Colonic mucosa (tissue), 4 donors: ENCODE measurements at regions not wholly inside any gene's neighbourhood (a gene's known extent, or its start where the extent isn't known, plus 50 kb on each side); places are given as distances from the start of the nearest gene placed in this dataset.

Experiments
- DNase-seq: peaks from one replicate; pipeline ENCODE4 v3.0.0-alpha.2; 2020
- H3K27ac ChIP-seq: fragments of 200-600 bp; one replicate; pipeline ENCODE4 v1.8.0; 2021
- H3K27me3 ChIP-seq: fragments of 200-600 bp; one replicate; pipeline ENCODE4 v1.8.0; 2021
- H3K36me3 ChIP-seq: fragments of 200-600 bp; one replicate; pipeline ENCODE4 v1.8.0; 2021
- H3K4me1 ChIP-seq: fragments of 200-600 bp; one replicate; pipeline ENCODE4 v1.8.0; 2021; ENCODE audit warnings: mild to moderate bottlenecking
- H3K4me3 ChIP-seq: fragments of 200-600 bp; one replicate; pipeline ENCODE4 v1.8.0; 2021
- H3K9ac ChIP-seq, 2 donors: one replicate each; pipeline ENCODE4 v1.7.0; 2013; ENCODE audit warnings: control low read depth in 2 of 2, low read depth in 2 of 2, low read length in 2 of 2
- H3K9me3 ChIP-seq: fragments of 200-600 bp; one replicate; pipeline ENCODE4 v1.8.0; 2021
- intact Hi-C: fragments of 100-400 bp; cut with DNase I; formaldehyde crosslinking; loops from one replicate; pipeline ENCODE4 v1.14.1; 2022
- TF ChIP-seq, protein P1 (sequence below): fragments of 200-600 bp; IDR thresholded peaks from one replicate; pipeline ENCODE4 v1.8.0; 2022; ENCODE audit warnings: antibody characterized with exemption, mild to moderate bottlenecking
- donor health status: healthy.
- donor health status: DM: no; HTN: no; CAD: no.
- donor health status: DM: no; HTN: no; CAD: no.

DNA sequence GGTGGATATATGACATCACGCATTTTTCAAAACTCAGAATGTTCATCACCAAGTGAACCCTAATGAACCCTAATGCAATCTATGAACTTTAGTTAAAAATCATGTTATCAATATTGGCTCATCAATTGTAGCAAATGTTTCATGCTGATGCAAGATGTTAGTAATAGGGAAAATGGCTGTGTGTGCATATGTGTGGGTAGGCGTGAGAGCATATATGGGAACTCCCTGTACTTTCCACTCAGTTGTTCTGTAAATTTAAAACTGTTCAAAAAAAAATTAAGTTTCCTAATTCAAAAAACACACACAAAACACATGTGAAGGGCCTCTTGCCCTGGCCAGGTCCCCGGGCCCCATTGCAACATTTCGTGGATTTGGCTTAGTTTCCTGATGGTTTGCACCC, 89.7 kb upstream of the PROK2 start:
- H3K27me3 ChIP-seq = no peaks in the 10 kb centered on the region
- H3K4me1 ChIP-seq = no peaks in the 10 kb centered on the region
- H3K9me3 ChIP-seq = no peaks in the 10 kb centered on the region
- TF ChIP-seq, protein P1, sequence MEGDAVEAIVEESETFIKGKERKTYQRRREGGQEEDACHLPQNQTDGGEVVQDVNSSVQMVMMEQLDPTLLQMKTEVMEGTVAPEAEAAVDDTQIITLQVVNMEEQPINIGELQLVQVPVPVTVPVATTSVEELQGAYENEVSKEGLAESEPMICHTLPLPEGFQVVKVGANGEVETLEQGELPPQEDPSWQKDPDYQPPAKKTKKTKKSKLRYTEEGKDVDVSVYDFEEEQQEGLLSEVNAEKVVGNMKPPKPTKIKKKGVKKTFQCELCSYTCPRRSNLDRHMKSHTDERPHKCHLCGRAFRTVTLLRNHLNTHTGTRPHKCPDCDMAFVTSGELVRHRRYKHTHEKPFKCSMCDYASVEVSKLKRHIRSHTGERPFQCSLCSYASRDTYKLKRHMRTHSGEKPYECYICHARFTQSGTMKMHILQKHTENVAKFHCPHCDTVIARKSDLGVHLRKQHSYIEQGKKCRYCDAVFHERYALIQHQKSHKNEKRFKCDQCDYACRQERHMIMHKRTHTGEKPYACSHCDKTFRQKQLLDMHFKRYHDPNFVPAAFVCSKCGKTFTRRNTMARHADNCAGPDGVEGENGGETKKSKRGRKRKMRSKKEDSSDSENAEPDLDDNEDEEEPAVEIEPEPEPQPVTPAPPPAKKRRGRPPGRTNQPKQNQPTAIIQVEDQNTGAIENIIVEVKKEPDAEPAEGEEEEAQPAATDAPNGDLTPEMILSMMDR = no peak
- H3K4me3 ChIP-seq = no peak overlapping the region
- DNase-seq = no peak
- no peak overlapping the region for H3K9ac ChIP-seq
- no peak overlapping the region for H3K27ac ChIP-seq
- H3K36me3 ChIP-seq = no peaks in the 10 kb centered on the region
- intact Hi-C loops = loop anchor here (10.0 kb wide), 1 partner anchor 950 kb away; no protein-coding TSS in a partner anchor

DNA sequence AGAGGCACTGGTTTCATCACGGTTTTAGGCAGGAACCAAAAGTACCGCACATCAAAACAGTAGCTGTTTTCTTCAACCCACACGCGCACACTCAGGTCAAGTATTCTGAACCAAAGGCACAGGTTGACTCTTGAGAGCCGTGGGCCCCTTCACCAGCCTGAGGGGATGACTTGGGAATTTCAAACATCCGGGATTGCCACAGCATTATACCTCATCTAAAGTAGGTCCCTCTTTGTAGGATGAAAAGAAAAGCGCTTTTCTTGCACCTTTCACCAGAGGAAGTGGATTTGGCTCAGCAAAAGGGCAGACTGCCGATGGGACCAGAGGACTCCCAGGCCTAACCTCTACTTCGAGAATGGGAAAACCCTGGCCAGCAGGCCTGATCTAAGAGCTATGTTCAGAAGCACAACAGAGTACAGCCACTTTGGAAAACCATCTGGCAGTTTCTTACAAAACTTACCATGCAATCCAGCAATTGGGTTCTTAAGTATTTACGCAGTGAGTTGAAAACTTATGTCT, 88.2 kb upstream of the PROK2 start:
- intact Hi-C loops = loop anchor here (10.0 kb wide), 1 partner anchor 952 kb away; no protein-coding TSS in a partner anchor
- Histone ChIP-seq H3K27me3 (no peaks in the 10 kb centered on the region), H3K27ac (no peak overlapping the region)

DNA sequence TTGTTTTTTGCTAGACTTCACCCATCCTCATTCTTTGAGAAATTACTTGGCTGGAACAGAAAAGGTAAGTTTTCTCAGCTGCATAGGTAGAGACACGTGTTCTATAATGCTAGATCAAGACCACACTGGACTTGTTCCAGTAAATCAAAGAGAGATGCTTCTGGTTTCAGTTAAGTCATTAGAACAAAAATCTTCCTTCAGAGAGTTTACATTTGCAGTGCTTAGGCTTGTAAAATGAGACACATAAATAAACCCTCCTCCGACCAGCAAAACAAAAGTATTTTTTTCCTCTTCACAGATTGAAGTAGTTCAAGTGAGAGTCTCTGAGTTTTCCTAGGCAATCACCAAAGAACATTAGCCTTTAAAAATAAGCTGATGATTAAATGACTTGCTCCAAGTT, 87.3 kb upstream of the PROK2 start:
- Histone ChIP-seq H3K27ac (no peak overlapping the region), H3K9me3 (no peaks in the 10 kb centered on the region), H3K27me3 (no peaks in the 10 kb centered on the region), H3K4me3 (no peak overlapping the region), H3K9ac (no peak overlapping the region), H3K36me3 (no peaks in the 10 kb centered on the region), H3K4me1 (no peaks in the 10 kb centered on the region)
- no peak for DNase-seq
- intact Hi-C loops = loop anchor here (10.0 kb wide), 1 partner anchor 953 kb away; no protein-coding TSS in a partner anchor
- TF ChIP-seq, protein P1 = no peak

More for the DNA sequence above, 88.2 kb upstream of the PROK2 start:
- TF ChIP-seq, protein P1 = no peak
- no peaks in the 10 kb centered on the region for H3K9me3 ChIP-seq
- H3K4me1 ChIP-seq = no peaks in the 10 kb centered on the region
- no peak overlapping the region for H3K9ac ChIP-seq
- H3K36me3 ChIP-seq = no peaks in the 10 kb centered on the region
- H3K4me3 ChIP-seq = no peak overlapping the region
- DNase-seq = no peak

DNA sequence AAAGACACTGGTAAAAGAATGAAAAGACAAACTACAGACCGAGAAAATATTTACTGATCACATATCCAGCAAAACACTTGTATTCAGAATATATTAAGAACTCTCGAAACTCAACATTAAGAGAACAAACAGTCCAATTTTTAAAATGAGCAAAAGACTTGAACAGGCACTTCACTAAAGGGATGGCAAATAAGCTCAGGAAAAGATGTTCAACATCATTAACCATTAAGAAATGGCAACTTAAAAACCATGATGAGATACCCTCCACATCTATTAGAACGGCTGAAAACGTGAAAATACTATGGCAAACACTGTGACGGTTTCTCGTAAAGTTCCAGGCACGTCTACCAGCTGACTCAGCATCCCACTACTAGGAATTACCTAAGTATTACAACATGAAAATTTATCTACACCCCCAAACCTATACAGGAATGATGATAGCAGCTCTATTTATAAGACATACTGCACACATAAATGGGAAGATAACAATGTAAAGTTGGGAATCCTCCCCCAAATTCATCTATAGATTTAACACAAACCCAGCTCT, 86.1 kb upstream of the PROK2 start:
- TF ChIP-seq, protein P1 = no peak
- Histone ChIP-seq H3K36me3 (no peaks in the 10 kb centered on the region), H3K27me3 (no peaks in the 10 kb centered on the region), H3K9ac (no peak overlapping the region), H3K4me3 (no peak overlapping the region), H3K4me1 (no peaks in the 10 kb centered on the region), H3K9me3 (no peaks in the 10 kb centered on the region), H3K27ac (no peak overlapping the region)
- no peak for DNase-seq
- intact Hi-C loops = loop anchor here (10.0 kb wide), 1 partner anchor 954 kb away; no protein-coding TSS in a partner anchor

DNA sequence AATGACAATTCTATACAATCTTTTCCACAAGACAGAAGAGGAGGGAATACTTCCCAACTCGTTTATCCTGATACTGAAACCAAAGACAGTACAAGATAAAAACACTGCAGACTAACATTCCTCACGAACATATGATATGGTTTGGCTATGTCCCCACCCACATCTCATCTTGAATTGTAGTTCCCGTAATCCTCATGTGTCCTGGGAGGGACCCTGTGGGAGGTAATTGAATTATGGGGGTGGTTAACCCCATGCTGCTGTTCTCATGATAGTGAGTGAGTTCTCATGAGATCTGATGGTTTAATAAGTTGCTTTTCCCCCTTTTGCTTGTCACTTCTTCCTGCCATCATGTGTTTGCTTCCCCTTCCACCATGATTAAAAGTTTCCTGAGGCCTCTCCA, 83.9 kb upstream of the PROK2 start:
- intact Hi-C loops = loop anchor here (10.0 kb wide), 1 partner anchor 134 kb away; no protein-coding TSS in a partner anchor
- TF ChIP-seq, protein P1 = no peak
- H3K27ac ChIP-seq = no peak overlapping the region
- H3K36me3 ChIP-seq = no peaks in the 10 kb centered on the region
- no peaks in the 10 kb centered on the region for H3K27me3 ChIP-seq
- DNase-seq = no peak
- H3K9me3 ChIP-seq = no peaks in the 10 kb centered on the region
- H3K4me3 ChIP-seq = no peak overlapping the region
- no peak overlapping the region for H3K9ac ChIP-seq
- no peaks in the 10 kb centered on the region for H3K4me1 ChIP-seq
